HG03442 (cell line): ENCODE measurements at regions not wholly inside any gene's neighbourhood (a gene's known extent, or its start where the extent isn't known, plus 50 kb on each side); places are given as distances from the start of the nearest gene placed in this dataset.
"Not testable (repeated sequence)": the region's sequence is repeated elsewhere in the genome, so short reads cannot be mapped to it uniquely, and the experiment has no call there.

Source experiments
- ATAC-seq: cut with Tn5 transposase; IDR thresholded peaks from one replicate; pipeline ENCODE4 v1.9.1; 2021; ENCODE audit warnings: mild to moderate bottlenecking, moderate library complexity; ENCODE audit not compliant: unreplicated experiment

DNA sequence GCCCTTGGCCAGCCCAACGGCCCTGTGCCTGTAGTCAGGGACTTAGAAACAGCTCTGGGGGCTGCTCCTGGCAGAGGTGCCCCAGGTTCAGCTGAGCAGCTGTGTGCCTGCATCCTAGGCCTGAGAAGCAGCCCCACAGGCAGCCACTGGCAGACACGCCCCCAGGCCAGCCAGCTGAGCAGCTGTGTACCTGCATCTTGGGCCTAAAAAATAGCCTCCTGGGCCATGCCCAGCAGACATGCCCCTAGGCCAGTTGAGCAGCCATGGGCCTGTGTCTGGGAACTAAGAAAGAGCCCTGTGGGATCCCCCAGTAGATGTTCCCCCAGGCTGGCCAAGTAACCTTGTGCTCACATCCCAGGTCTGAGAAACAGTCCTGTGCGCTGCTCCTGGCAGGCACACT lies 64.0 kb downstream of the TBR1 start:
- ATAC-seq, result no peak

DNA sequence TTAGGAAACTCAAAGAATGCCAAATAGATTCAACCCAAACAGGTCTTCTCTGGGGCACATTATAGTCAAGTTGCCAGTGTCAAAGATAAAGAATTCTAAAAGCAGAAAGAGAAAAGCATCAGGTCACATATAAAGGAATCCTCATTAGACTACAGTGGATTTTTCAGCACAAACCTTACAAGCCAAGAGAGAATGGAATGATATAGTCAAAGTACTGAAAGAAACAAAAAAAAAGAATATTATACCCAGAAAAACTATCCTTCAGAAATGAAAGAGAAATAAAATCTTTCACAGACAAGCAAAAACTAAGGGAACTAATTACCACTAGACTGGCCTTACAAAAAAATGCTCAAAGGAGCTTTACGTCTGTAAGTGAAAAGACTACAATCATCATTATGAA lies 65.5 kb downstream of the TBR1 start:
- no peak for ATAC-seq

- no peak for ATAC-seq
Measured at GRCh38 chr2:161484061-161484460, 68.0 kb downstream of the TBR1 start.

DNA sequence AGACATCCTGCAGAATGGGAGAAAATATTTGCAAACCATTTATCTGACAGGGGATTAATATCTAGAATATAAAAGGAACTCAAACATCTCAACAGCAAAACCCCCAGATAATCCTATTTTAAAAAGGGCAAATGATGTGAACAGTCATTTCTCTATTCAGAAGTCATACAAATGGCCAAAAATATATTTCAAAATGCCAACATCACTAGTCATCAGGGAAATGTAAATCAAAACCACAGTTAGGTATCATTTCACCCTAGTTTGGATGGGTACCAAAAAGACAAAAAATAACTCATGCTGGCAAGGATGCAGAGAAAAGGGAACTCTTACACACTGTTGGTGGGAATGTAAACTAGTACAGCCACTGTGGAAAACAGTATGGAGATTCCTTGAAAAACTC lies 70.0 kb downstream of the TBR1 start:
- no peak for ATAC-seq

GRCh38 chr2:161488131-161488699 lies 72.1 kb downstream of the TBR1 start:
- ATAC-seq, result no peak

DNA sequence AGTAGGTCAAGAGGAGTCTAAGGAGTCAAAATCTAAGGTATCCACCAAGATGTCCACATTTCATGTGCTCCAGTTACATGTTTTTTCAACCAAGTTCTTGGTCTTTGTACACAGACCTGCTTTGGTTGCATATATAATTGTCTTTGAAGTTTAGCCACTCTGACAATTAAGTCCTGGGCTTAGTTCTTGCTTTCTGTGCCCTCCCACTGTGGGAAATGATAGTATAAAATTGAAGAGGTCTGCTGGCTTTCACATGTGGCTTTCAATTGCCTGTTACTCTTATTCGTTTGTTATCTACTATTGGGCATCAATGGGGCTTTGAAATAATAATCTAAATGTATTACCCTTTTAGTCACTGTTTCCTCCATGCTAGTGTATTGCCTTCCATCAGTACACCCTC lies 72.8 kb downstream of the TBR1 start:
- no peak for ATAC-seq

- ATAC-seq, result peak; percentile 71
Measured at GRCh38 chr2:161500892-161501610, 85.0 kb downstream of the TBR1 start.

GRCh38 chr2:161502279-161502678 lies 86.2 kb downstream of the TBR1 start:
- ATAC-seq, result not testable (repeated sequence)

- not testable (repeated sequence) for ATAC-seq
Measured at GRCh38 chr2:161504628-161505289, 88.7 kb downstream of the TBR1 start.

GRCh38 chr2:161505466-161505865 lies 89.4 kb downstream of the TBR1 start:
- not testable (repeated sequence) for ATAC-seq

- ATAC-seq, result not testable (repeated sequence)
Measured at GRCh38 chr2:161513295-161514032, 97.4 kb downstream of the TBR1 start.

DNA sequence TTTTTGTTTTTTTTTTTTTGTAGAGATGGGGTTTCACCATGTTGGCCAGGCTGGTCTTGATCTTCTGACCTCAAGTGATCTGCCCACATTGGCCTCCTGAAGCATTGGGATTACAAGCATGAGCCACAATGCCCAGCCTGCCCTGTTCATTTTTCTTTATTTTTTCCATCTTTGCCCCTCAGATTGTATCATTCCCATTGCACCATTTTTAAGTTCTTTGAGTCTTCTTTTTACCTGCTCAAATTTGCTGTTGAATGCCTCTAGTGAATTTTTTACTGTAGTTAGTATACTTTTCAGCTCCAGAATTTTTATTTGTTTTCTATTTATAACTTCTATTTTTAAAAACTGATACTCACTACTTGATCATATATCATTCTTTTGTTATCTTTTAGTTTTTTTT lies 101.4 kb upstream of the SLC4A10 start:
- no peak for ATAC-seq

- ATAC-seq, result no peak
Measured at GRCh38 chr2:161533218-161533617, 91.0 kb upstream of the SLC4A10 start.

GRCh38 chr2:161546635-161547034 lies 77.6 kb upstream of the SLC4A10 start:
- ATAC-seq, result no peak

GRCh38 chr2:161547130-161547529 lies 77.1 kb upstream of the SLC4A10 start:
- no peak for ATAC-seq

DNA sequence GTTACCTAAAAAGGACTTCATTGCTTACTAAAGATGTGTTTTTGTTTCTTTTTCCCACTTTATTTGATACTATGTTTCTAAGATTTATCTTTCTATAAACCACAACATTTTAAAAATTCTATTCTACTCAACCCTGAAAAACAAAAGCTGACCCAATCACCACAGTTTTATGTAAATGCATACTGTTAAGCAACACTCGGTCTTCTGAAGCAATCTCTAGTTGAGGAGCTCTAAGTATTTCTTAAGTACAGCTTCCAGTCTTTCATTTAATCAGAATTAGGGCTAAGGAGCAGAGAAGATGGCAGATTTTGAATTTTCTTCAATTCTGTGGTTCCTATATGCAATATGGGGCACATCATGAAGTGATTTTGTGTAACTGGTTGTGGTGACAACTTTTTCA lies 72.2 kb upstream of the SLC4A10 start:
- no peak for ATAC-seq

DNA sequence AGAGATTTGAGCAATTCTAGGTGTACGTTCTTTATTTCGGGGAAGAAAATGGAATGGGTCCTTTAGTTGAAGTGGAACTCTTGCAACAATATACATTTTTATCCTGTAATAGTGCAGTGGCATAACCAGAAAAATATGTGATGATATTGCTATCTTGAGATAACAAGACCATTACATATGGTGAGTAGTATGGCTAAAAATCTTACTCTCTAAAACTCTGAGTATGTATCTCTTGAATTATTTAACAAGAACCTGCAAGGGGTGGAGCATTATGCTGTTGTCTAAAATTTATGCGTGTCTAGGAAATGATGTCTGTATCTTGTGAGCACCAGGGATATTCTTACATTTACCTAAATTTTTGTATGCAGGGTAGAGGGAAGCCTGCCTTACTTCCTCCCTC lies 68.4 kb upstream of the SLC4A10 start:
- no peak for ATAC-seq

- ATAC-seq, result no peak
Measured at GRCh38 chr2:161556440-161556839, 67.8 kb upstream of the SLC4A10 start.

DNA sequence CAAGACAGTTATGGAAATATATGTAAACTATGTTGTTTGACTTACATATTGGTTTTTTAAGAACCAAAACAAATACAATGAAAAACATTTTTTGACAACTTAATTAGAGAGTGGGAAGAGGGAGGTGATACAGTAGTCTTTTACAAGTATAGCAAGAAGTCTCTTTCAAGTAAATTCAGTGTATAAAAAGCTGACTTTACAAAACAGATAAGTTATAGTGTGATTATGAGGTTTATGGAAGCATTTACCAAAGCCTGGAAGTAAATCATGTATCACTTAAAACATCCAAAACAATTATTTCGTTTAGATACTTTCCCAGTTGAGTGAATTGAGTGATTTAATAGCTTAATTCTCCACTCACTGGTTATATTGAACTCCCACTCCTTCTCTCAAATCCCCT lies 66.7 kb upstream of the SLC4A10 start:
- no peak for ATAC-seq

GRCh38 chr2:161564906-161565305 lies 59.3 kb upstream of the SLC4A10 start:
- ATAC-seq, result no peak

DNA sequence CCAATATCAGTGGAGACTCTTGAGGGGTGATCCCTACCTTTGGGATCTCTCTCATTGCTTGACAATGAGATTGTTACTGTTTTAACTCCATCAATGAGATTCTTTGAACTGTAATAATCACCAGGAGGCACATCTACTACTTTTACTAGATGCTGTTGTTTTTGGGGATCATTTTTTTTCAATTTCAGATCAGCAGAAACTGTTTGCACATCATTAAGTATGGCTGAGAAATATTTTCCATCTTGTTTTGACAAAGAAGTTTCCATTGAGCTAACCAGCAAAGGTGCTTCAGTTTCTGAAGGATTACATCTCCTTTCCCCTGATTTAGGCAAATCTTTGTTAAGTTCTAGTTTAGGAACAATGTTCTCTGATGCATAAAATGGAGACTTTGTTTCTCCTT lies 54.8 kb upstream of the SLC4A10 start:
- ATAC-seq, result no peak
